ENCODE measurements at regions not wholly inside any gene's neighbourhood (a gene's known extent, or its start where the extent isn't known, plus 50 kb on each side); places are given as distances from the start of the nearest gene placed in this dataset.

DNA sequence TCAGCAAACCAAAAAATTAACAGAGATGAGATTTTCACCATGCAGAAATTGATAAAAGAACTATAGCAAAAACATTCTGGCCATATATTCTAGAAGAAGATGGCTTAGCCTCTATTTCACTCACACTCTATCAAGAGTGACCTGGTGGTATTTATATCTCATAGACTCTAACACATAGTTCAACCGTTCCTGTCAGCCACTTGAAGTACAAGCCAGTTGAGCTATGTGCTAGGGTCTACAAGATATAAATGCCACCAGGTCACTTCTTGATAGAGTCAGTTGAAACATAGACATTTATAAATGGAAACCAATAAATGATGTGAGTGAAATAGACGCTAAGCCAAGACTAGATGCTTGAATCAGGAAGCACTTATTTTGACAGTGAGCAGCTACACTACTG lies 836.7 kb upstream of the EPHA5 start:
- no peak for DNase-seq
- Histone ChIP-seq H3K27ac (no peak overlapping the region), H3K79me2 (ENCODE audit: insufficient read depth) (no peaks in the 10 kb centered on the region), H3K4me1 (ENCODE audit: insufficient read depth) (no peaks in the 10 kb centered on the region), H3K4me2 (ENCODE audit: unreplicated experiment) (no peak overlapping the region), H3K4me3 (no peak overlapping the region), H3K27me3 (replicated peaks; ENCODE audit: insufficient read depth) (no peaks in the 10 kb centered on the region), H2AFZ (no peak overlapping the region), H3K36me3 (ENCODE audit: low read depth) (no peaks in the 10 kb centered on the region), H4K20me1 (ENCODE audit: insufficient read depth) (no peaks in the 10 kb centered on the region), H3K9me3 (ENCODE audit: low read depth) (no peaks in the 10 kb centered on the region), H3K9me2 (ENCODE audit: insufficient read depth) (no peaks in the 10 kb centered on the region), H3F3A (ENCODE audit: insufficient read depth) (no peaks in the 10 kb centered on the region), H3K9ac (no peak overlapping the region)
- TF ChIP-seq EZH2phosphoT487 (IDR thresholded peaks at IDR 0.05; ENCODE audit: insufficient read depth, low read depth) (no peak), EZH2 (IDR thresholded peaks at IDR 0.05; ENCODE audit: insufficient read depth, poor library complexity, severe bottlenecking) (no peak)
- 45 to 46% methylated on average over 2 of the region's 2 CpGs for WGBS, 2 experiments (ENCODE audit: low coverage in 1 of 2, low lambda C conversion rate in 2 of 2, missing lambda C conversion rate in 2 of 2)
- in situ Hi-C loops (cut with MboI), result no loop called here

- H3K4me3 ChIP-seq, result no peak overlapping the region
- H3K27me3 ChIP-seq (replicated peaks; ENCODE audit: insufficient read depth), result no peaks in the 10 kb centered on the region
- in situ Hi-C loops (cut with MboI), result no loop called here
- no peak for DNase-seq
- no peaks in the 10 kb centered on the region for H3F3A ChIP-seq (ENCODE audit: insufficient read depth)
- H3K36me3 ChIP-seq (ENCODE audit: low read depth), result no peaks in the 10 kb centered on the region
- no peak overlapping the region for H2AFZ ChIP-seq
- no peaks in the 10 kb centered on the region for H3K9me3 ChIP-seq (ENCODE audit: low read depth)
- H3K27ac ChIP-seq, result no peak overlapping the region
- no peaks in the 10 kb centered on the region for H3K79me2 ChIP-seq (ENCODE audit: insufficient read depth)
- 8 to 10% methylated on average over 3 of the region's 3 CpGs for WGBS, 2 experiments (ENCODE audit: low coverage in 1 of 2, low lambda C conversion rate in 2 of 2, missing lambda C conversion rate in 2 of 2)
- H3K4me1 ChIP-seq (ENCODE audit: insufficient read depth), result no peaks in the 10 kb centered on the region
- no peak overlapping the region for H3K4me2 ChIP-seq (ENCODE audit: unreplicated experiment)
- H3K9me2 ChIP-seq (ENCODE audit: insufficient read depth), result no peaks in the 10 kb centered on the region
- H3K9ac ChIP-seq, result no peak overlapping the region
- no peaks in the 10 kb centered on the region for H4K20me1 ChIP-seq (ENCODE audit: insufficient read depth)
- TF ChIP-seq EZH2 (IDR thresholded peaks at IDR 0.05; ENCODE audit: insufficient read depth, poor library complexity, severe bottlenecking) (no peak), EZH2phosphoT487 (IDR thresholded peaks at IDR 0.05; ENCODE audit: insufficient read depth, low read depth) (no peak)
These were observed 831.7 kb upstream of the EPHA5 start for GRCh38 chr4:66501997-66502396.

- Histone ChIP-seq H3K4me2 (ENCODE audit: unreplicated experiment) (no peak overlapping the region), H3K79me2 (ENCODE audit: insufficient read depth) (no peaks in the 10 kb centered on the region), H4K20me1 (ENCODE audit: insufficient read depth) (no peaks in the 10 kb centered on the region), H2AFZ (no peak overlapping the region), H3K36me3 (ENCODE audit: low read depth) (no peaks in the 10 kb centered on the region), H3K4me1 (ENCODE audit: insufficient read depth) (no peaks in the 10 kb centered on the region), H3F3A (ENCODE audit: insufficient read depth) (no peaks in the 10 kb centered on the region), H3K27me3 (replicated peaks; ENCODE audit: insufficient read depth) (no peaks in the 10 kb centered on the region), H3K4me3 (no peak overlapping the region), H3K9me3 (ENCODE audit: low read depth) (no peaks in the 10 kb centered on the region), H3K27ac (no peak overlapping the region), H3K9me2 (ENCODE audit: insufficient read depth) (no peaks in the 10 kb centered on the region), H3K9ac (no peak overlapping the region)
- TF ChIP-seq EZH2 (IDR thresholded peaks at IDR 0.05; ENCODE audit: insufficient read depth, poor library complexity, severe bottlenecking) (no peak), EZH2phosphoT487 (IDR thresholded peaks at IDR 0.05; ENCODE audit: insufficient read depth, low read depth) (no peak)
- DNase-seq, result no peak
- 27 to 32% methylated on average over 2 of the region's 2 CpGs for WGBS, 2 experiments (ENCODE audit: low coverage in 1 of 2, low lambda C conversion rate in 2 of 2, missing lambda C conversion rate in 2 of 2)
- in situ Hi-C loops (cut with MboI), result no loop called here
These were observed 820.4 kb upstream of the EPHA5 start for GRCh38 chr4:66490729-66491128.

GRCh38 chr4:66489783-66490452 lies 819.6 kb upstream of the EPHA5 start:
- H3K27me3 ChIP-seq (replicated peaks; ENCODE audit: insufficient read depth), result no peaks in the 10 kb centered on the region
- H3F3A ChIP-seq (ENCODE audit: insufficient read depth), result no peaks in the 10 kb centered on the region
- H4K20me1 ChIP-seq (ENCODE audit: insufficient read depth), result no peaks in the 10 kb centered on the region
- no peak for TF ChIP-seq EZH2 (IDR thresholded peaks at IDR 0.05; ENCODE audit: insufficient read depth, poor library complexity, severe bottlenecking)
- TF ChIP-seq EZH2phosphoT487 (IDR thresholded peaks at IDR 0.05; ENCODE audit: insufficient read depth, low read depth), result no peak
- no peak overlapping the region for H3K27ac ChIP-seq
- WGBS, 2 experiments (ENCODE audit: low coverage in 1 of 2, low lambda C conversion rate in 2 of 2, missing lambda C conversion rate in 2 of 2), result 12 to 13% methylated on average over 5 of the region's 5 CpGs
- no peaks in the 10 kb centered on the region for H3K36me3 ChIP-seq (ENCODE audit: low read depth)
- no peak overlapping the region for H2AFZ ChIP-seq
- H3K9ac ChIP-seq, result no peak overlapping the region
- no peaks in the 10 kb centered on the region for H3K9me3 ChIP-seq (ENCODE audit: low read depth)
- no peak overlapping the region for H3K4me3 ChIP-seq
- in situ Hi-C loops (cut with MboI), result no loop called here
- no peak for DNase-seq
- no peaks in the 10 kb centered on the region for H3K4me1 ChIP-seq (ENCODE audit: insufficient read depth)
- H3K9me2 ChIP-seq (ENCODE audit: insufficient read depth), result no peaks in the 10 kb centered on the region
- no peak overlapping the region for H3K4me2 ChIP-seq (ENCODE audit: unreplicated experiment)
- no peaks in the 10 kb centered on the region for H3K79me2 ChIP-seq (ENCODE audit: insufficient read depth)

DNA sequence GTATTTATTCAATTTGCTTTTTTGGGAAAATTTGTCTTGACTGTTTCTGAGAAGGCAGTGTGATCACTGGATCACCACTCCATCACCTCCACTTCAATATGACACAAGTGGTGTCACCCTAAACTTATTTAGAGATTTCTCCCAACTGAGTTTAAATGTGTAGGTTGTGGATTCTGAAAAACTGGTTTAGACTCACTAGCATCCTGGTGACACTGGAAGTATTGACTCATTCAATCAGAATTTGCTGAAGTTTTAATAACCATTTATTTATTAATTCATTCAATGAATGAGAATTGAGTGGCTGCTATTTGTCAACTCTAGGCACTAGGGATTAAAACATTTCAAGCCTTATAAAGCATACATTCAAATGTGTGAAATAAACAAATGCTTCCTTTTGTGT lies 819.1 kb upstream of the EPHA5 start:
- Histone ChIP-seq H4K20me1 (ENCODE audit: insufficient read depth) (no peaks in the 10 kb centered on the region), H3K36me3 (ENCODE audit: low read depth) (no peaks in the 10 kb centered on the region), H3K4me1 (ENCODE audit: insufficient read depth) (no peaks in the 10 kb centered on the region), H3K9me3 (ENCODE audit: low read depth) (no peaks in the 10 kb centered on the region), H3K4me3 (no peak overlapping the region), H3K9me2 (ENCODE audit: insufficient read depth) (no peaks in the 10 kb centered on the region), H3K27ac (no peak overlapping the region), H3K27me3 (replicated peaks; ENCODE audit: insufficient read depth) (no peaks in the 10 kb centered on the region), H3K9ac (no peak overlapping the region), H3F3A (ENCODE audit: insufficient read depth) (no peaks in the 10 kb centered on the region), H3K79me2 (ENCODE audit: insufficient read depth) (no peaks in the 10 kb centered on the region), H2AFZ (no peak overlapping the region), H3K4me2 (ENCODE audit: unreplicated experiment) (no peak overlapping the region)
- in situ Hi-C loops (cut with MboI), result no loop called here
- no peak for DNase-seq
- TF ChIP-seq EZH2 (IDR thresholded peaks at IDR 0.05; ENCODE audit: insufficient read depth, poor library complexity, severe bottlenecking), result no peak
- no peak for TF ChIP-seq EZH2phosphoT487 (IDR thresholded peaks at IDR 0.05; ENCODE audit: insufficient read depth, low read depth)

All from GM23248 (cell line).